HG03469 (cell line): ENCODE measurements at regions not wholly inside any gene's neighbourhood (a gene's known extent, or its start where the extent isn't known, plus 50 kb on each side); places are given as distances from the start of the nearest gene placed in this dataset.
"Not testable (repeated sequence)": the region's sequence is repeated elsewhere in the genome, so short reads cannot be mapped to it uniquely, and the experiment has no call there.

ENCODE experiments used
- ATAC-seq: cut with Tn5 transposase; IDR thresholded peaks from one replicate; pipeline ENCODE4 v1.9.1; 2021; ENCODE audit warnings: mild to moderate bottlenecking, moderate library complexity, moderate number of reproducible peaks; ENCODE audit not compliant: unreplicated experiment

GRCh38 chr11:86167499-86168164 is 76.9 kb upstream of the EED start:
- no peak for ATAC-seq

DNA sequence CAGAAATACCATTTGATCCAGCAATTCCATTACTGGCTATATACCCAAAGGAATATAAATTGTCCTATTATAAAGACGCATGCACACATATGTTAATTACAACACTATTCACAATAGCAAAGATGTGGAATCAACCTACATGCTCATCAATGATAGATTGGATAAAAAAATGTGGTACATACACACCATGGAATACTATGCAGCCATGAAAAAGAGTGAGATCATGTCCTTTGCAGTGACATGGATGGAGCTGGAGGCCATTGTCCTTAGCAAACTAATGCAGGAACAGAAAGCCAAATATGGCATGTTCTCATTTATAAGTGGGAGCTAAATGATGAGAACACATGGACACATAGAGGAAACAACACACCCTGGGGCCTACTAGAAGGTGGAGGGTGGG is 78.3 kb upstream of the EED start:
- ATAC-seq: not testable (repeated sequence)

DNA sequence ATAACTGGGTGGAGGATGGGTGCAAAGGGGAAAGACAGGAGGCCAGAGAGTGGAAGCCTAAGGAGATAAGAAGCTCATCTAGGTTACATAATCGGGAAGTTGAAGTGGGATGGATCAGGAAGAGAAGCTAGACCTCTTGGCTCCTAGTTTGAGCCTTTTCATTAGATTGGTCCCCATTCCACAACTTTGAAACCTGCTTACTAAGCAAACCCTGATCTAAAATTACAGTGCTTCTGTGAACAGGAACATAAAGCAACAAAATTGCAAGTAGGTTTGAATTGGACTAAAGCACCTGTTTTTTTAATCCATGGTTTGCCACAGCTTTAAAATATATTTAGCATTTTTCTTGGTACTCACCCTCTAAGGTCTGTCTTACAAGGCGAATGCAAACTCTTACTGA is 80.4 kb upstream of the EED start:
- ATAC-seq: no peak

- not testable (repeated sequence) for ATAC-seq
These were observed 81.2 kb upstream of the EED start for GRCh38 chr11:86163221-86163876.

DNA sequence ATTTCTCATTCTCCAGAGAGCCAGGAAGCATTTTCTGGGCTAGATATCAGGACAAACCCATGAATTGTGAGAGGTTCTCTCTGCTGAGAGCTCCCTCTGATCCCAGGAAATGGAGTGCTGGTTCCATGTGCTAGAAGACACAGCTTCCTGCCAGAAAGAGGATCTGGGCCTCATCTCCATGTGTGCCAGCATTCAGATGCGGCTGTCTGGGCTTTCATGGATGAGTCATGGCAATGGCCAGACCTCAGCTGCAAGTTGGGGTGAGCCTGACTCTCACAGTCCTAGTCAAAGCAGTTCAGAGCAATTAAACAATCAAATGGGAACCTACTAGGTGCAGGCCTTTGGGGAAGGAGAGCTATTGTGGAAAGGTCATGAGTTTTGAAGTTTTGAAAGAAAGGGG is 82.3 kb upstream of the EED start:
- no peak for ATAC-seq

GRCh38 chr11:86161837-86162236 is 82.7 kb upstream of the EED start:
- ATAC-seq: no peak

GRCh38 chr11:86161336-86161735 is 83.2 kb upstream of the EED start:
- no peak for ATAC-seq

GRCh38 chr11:86160541-86161149 is 83.9 kb upstream of the EED start:
- no peak for ATAC-seq

- no peak for ATAC-seq
These were observed 85.0 kb upstream of the EED start for GRCh38 chr11:86159581-86159891.

DNA sequence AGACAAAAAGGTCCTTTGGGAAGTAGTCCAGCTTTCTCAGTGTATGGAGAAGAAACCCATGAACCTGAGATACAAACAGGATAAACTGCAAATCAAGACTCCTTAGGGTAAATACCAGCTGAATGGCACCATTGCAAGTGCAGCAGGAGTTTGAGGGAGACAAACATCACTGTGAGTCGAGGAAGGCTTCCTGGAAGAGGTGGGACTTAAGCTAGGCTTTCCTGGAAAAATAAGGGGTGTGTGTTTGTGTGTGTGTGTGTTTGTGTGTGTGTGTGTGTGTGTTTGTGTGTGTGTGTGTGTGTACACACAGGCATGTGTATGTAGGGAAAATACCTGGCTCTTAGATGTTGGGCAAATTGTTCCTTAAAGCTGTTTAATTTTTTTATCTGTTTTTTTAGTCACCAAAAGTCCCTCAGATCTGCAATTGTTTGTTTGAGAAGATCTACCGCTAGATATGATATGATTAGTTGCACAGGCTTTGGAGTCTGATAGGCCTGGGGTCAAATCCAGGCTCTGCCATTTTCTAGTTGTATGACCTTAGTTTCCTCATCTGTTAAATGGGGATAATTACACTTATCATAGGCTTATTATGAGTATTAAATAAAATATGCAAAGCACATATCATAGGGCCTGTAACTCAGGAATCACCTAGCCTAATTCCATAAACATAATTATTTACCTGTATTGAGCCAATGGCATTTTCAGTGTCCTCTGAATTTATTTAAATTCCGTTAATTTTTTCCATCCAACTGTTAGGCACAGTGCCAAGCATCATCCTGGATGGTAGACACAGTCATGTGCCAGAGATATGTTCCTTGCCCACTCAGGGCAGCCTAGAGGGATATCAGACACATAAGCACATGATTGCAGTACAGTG is 85.6 kb upstream of the EED start:
- ATAC-seq: no peak

- ATAC-seq: no peak
These were observed 86.7 kb upstream of the EED start for GRCh38 chr11:86157797-86158378.

- ATAC-seq: no peak
These were observed 87.6 kb upstream of the PICALM start for GRCh38 chr11:86156397-86156955.

DNA sequence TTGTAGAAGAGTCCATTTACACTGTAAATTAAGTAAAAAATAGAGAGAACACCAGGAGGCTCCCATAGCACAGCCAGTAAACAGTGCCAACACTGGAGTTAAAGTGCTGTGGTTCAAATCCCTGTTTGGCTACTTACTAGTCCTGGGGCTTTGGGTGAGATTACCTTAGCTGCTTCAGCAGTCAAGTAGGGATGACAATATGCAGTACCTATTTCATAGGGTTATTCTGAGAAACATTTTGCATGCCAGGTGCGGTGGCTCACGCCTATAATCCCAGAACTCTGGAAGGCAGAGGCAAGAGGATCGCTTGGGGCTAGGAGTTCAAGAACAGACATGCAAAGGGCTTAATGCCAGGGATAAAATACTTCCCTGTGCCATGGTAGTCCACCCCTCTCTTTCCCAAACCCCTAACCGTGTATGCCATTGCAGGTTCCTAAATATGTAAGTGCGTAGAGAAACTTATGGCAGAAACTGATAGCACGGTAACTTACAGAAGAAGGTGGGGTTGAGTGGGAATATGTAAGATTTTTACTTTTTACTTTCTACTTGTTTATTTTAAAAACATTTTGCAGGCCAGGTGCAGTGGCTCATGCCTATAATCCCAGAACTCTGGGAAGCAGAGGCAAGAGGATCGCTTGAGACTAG is 86.4 kb upstream of the PICALM start:
- ATAC-seq: no peak

- no peak for ATAC-seq
These were observed 84.6 kb upstream of the PICALM start for GRCh38 chr11:86153439-86153838.

- ATAC-seq: no peak
These were observed 84.0 kb upstream of the PICALM start for GRCh38 chr11:86152901-86153300.

GRCh38 chr11:86152006-86152862 is 83.3 kb upstream of the PICALM start:
- no peak for ATAC-seq

GRCh38 chr11:86151174-86152005 is 82.5 kb upstream of the PICALM start:
- ATAC-seq: no peak

- ATAC-seq: no peak
These were observed 81.9 kb upstream of the PICALM start for GRCh38 chr11:86150847-86151173.

DNA sequence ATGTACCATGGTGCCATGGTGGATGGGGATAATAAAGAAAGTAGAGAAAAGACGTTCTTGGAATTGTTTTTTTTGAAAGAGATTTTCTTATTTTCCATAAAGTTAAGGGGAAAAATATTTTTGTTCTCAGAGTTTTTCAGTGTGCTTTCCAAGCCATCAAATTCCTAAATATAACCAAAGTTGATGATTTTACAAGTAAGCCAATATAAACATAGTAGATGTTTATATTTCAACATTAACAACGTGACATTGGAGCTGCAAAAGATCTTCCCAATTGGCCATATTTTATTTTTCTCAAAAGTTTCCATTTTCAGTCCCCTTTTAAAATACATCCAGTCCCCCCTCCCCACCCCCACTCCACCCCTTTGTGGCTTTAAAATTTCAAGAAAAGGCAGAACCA is 80.9 kb upstream of the PICALM start:
- ATAC-seq: no peak
